ENCODE measurements at regions not wholly inside any gene's neighbourhood (a gene's known extent, or its start where the extent isn't known, plus 50 kb on each side); places are given as distances from the start of the nearest gene placed in this dataset.
A peak's percentile ranks its signal among the peaks of the same experiment; 100 is the strongest.

GRCh38 chr6:21749754-21750153 is 156.2 kb downstream of the SOX4 start:
- FAIRE-seq (peak; percentile 41), DNase-seq (ENCODE audit: insufficient read length, low spot score) (no peak)
- TF ChIP-seq, protein P1, sequence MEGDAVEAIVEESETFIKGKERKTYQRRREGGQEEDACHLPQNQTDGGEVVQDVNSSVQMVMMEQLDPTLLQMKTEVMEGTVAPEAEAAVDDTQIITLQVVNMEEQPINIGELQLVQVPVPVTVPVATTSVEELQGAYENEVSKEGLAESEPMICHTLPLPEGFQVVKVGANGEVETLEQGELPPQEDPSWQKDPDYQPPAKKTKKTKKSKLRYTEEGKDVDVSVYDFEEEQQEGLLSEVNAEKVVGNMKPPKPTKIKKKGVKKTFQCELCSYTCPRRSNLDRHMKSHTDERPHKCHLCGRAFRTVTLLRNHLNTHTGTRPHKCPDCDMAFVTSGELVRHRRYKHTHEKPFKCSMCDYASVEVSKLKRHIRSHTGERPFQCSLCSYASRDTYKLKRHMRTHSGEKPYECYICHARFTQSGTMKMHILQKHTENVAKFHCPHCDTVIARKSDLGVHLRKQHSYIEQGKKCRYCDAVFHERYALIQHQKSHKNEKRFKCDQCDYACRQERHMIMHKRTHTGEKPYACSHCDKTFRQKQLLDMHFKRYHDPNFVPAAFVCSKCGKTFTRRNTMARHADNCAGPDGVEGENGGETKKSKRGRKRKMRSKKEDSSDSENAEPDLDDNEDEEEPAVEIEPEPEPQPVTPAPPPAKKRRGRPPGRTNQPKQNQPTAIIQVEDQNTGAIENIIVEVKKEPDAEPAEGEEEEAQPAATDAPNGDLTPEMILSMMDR (IDR thresholded peaks at IDR 0.05; ENCODE audit: insufficient read depth, missing control alignments): no peak

DNA sequence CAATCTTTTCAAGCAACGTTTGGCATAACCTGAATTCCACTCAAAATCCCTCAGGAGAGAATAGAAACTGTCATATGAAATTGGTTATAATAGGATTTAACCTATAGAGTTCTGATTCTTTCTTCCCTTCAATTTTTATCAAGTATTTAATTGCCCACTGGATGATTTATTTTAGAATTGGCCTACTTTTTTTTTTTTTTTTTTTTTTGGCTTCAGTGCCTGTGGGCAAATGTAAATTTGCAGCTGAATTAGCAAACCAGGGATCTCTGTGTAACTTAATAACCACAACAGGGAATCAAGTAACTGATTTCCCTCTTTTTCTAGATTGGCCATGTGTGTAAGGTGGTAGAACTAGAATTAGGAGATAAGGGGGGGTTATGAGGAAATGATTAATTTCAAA is 157.0 kb downstream of the SOX4 start:
- DNase-seq (ENCODE audit: insufficient read length, low spot score) (no peak), FAIRE-seq (no peak)
- TF ChIP-seq, protein P1 (IDR thresholded peaks at IDR 0.05; ENCODE audit: insufficient read depth, missing control alignments): no peak

- no peak for FAIRE-seq
- DNase-seq (ENCODE audit: insufficient read length, low spot score): no peak
- TF ChIP-seq, protein P1 (IDR thresholded peaks at IDR 0.05; ENCODE audit: insufficient read depth, missing control alignments): no peak
Measured at GRCh38 chr6:21751608-21752007, 158.1 kb downstream of the SOX4 start.

DNA sequence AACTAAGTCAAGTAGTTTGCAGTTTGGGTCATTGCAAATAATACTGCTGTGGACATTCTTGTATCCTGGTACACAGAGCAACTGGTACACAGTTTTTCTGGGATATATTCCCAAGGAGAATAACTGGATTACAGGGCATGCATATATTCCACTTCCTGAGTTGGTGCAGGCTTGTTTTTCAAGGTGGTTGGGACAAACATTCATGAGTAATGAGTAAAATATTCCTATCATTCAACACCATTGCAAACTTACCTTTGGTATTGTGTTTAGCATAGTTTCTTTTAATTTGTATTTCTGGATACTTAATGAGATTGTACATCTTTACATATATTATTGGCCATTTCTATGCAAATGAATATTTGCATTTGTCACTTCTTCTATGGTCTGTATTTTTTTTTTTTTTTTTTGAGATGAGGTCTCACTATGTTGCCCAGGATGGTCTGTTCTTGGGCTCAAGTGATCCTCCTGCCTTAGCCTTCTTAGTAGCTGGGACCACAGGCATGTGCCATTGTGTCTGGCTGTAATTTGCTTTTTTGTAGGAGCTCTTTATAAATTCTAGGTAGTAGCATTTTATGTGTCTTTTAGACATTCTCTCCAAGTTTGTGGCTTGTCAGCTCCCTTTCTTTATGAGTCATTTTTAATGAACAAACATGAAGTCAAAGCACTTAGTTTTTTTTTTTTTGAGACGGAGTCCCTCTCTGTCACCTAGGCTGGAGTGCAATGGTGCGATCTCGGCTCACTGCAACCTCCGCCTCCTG is 158.7 kb downstream of the SOX4 start:
- DNase-seq (ENCODE audit: insufficient read length, low spot score) (no peak), FAIRE-seq (no peak)
- TF ChIP-seq, protein P1 (IDR thresholded peaks at IDR 0.05; ENCODE audit: insufficient read depth, missing control alignments): no peak

- TF ChIP-seq, protein P1 (IDR thresholded peaks at IDR 0.05; ENCODE audit: insufficient read depth, missing control alignments): no peak
- no peak for DNase-seq (ENCODE audit: insufficient read length, low spot score)
- no peak for FAIRE-seq
Measured at GRCh38 chr6:21753241-21754108, 159.9 kb downstream of the SOX4 start.

DNA sequence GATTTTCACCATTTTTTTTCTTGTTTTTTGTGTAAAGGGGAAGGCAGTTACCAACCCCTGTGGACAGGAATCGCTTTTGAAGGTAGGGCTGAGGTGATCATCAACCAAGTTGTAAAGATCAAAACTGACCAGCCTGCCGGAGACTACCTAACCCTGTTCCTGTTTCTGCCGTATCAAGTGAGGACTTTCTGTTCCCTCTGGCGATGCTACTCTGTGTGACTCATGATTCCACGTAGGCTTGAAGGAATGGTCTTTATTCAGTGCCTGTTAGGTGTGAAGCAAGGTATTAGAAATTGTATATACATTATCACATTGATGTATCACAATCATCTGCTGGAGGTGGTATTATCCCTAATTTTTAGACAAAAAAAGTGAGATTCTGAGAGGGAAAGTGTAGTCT is 161.3 kb downstream of the SOX4 start:
- TF ChIP-seq, protein P1 (IDR thresholded peaks at IDR 0.05; ENCODE audit: insufficient read depth, missing control alignments): no peak
- no peak for FAIRE-seq
- DNase-seq (ENCODE audit: insufficient read length, low spot score): no peak
